ENCODE measurements at regions not wholly inside any gene's neighbourhood (a gene's known extent, or its start where the extent isn't known, plus 50 kb on each side); places are given as distances from the start of the nearest gene placed in this dataset.

GRCh38 chr2:12263730-12264129, 453.0 kb upstream of the TRIB2 start:
- intact Hi-C loops (cut with micrococcal nuclease; ENCODE audit: unreplicated experiment) (no loop called here), in situ Hi-C loops (cut with HindIII; ENCODE audit: low pct_unique_long_range_greater_than_20kb, low sequenced_read_pairs) (no loop called here)
- no peaks in the 10 kb centered on the region for H3K4me1 ChIP-seq (ENCODE audit: control insufficient read depth, insufficient read depth, low read length)
- H3K4me3 ChIP-seq (ENCODE audit: low read depth in 2 of 2, low read length in 2 of 2): no peak overlapping the region
- no TSS peak for BruUV-seq (replicated peaks)
- TF ChIP-seq POLR2AphosphoS5 (IDR thresholded peaks at IDR 0.05; ENCODE audit: low read depth, low read length): no peak
- no peak for TF ChIP-seq TCF7L2 (IDR thresholded peaks at IDR 0.05; ENCODE audit: low read depth, low read length)
- TF ChIP-seq SIN3A (IDR thresholded peaks at IDR 0.05; ENCODE audit: borderline replicate concordance, insufficient read depth, low read depth, low read length): no peak
- TF ChIP-seq CTCF (IDR thresholded peaks at IDR 0.05): no peak
- TF ChIP-seq, protein P1, sequence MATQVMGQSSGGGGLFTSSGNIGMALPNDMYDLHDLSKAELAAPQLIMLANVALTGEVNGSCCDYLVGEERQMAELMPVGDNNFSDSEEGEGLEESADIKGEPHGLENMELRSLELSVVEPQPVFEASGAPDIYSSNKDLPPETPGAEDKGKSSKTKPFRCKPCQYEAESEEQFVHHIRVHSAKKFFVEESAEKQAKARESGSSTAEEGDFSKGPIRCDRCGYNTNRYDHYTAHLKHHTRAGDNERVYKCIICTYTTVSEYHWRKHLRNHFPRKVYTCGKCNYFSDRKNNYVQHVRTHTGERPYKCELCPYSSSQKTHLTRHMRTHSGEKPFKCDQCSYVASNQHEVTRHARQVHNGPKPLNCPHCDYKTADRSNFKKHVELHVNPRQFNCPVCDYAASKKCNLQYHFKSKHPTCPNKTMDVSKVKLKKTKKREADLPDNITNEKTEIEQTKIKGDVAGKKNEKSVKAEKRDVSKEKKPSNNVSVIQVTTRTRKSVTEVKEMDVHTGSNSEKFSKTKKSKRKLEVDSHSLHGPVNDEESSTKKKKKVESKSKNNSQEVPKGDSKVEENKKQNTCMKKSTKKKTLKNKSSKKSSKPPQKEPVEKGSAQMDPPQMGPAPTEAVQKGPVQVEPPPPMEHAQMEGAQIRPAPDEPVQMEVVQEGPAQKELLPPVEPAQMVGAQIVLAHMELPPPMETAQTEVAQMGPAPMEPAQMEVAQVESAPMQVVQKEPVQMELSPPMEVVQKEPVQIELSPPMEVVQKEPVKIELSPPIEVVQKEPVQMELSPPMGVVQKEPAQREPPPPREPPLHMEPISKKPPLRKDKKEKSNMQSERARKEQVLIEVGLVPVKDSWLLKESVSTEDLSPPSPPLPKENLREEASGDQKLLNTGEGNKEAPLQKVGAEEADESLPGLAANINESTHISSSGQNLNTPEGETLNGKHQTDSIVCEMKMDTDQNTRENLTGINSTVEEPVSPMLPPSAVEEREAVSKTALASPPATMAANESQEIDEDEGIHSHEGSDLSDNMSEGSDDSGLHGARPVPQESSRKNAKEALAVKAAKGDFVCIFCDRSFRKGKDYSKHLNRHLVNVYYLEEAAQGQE (IDR thresholded peaks at IDR 0.05; ENCODE audit: insufficient read depth in 1 of 2, low read depth in 2 of 2, low read length in 1 of 2): no peak
- no peak overlapping the region for H3K27ac ChIP-seq (ENCODE audit: low read length)
- no peaks in the 10 kb centered on the region for H3K27me3 ChIP-seq (ENCODE audit: control insufficient read depth, insufficient read depth, low read length)
- no peak for ATAC-seq
- H3K36me3 ChIP-seq (ENCODE audit: control insufficient read depth, insufficient read depth, low read length): no peaks in the 10 kb centered on the region
- no peaks in the 10 kb centered on the region for H3K9me3 ChIP-seq (ENCODE audit: control insufficient read depth, insufficient read depth, low read depth, low read length)
- ChIA-PET CTCF (no interaction called here), POLR2A (no interaction called here)
- DNase-seq (ENCODE audit: low read depth, low spot score): no peak

GRCh38 chr2:12264146-12264545, 452.6 kb upstream of the TRIB2 start:
- Histone ChIP-seq H3K36me3 (ENCODE audit: control insufficient read depth, insufficient read depth, low read length) (no peaks in the 10 kb centered on the region), H3K27me3 (ENCODE audit: control insufficient read depth, insufficient read depth, low read length) (no peaks in the 10 kb centered on the region), H3K4me1 (ENCODE audit: control insufficient read depth, insufficient read depth, low read length) (no peaks in the 10 kb centered on the region), H3K9me3 (ENCODE audit: control insufficient read depth, insufficient read depth, low read depth, low read length) (no peaks in the 10 kb centered on the region), H3K27ac (ENCODE audit: low read length) (no peak overlapping the region), H3K4me3 (ENCODE audit: low read depth in 2 of 2, low read length in 2 of 2) (no peak overlapping the region)
- ATAC-seq (no peak), DNase-seq (ENCODE audit: low read depth, low spot score) (no peak)
- intact Hi-C loops (cut with micrococcal nuclease; ENCODE audit: unreplicated experiment) (no loop called here), in situ Hi-C loops (cut with HindIII; ENCODE audit: low pct_unique_long_range_greater_than_20kb, low sequenced_read_pairs) (no loop called here)
- BruUV-seq (replicated peaks): no TSS peak
- CTCF ChIA-PET: no interaction called here
- POLR2A ChIA-PET: no interaction called here
- TF ChIP-seq TCF7L2 (IDR thresholded peaks at IDR 0.05; ENCODE audit: low read depth, low read length) (no peak), SIN3A (IDR thresholded peaks at IDR 0.05; ENCODE audit: borderline replicate concordance, insufficient read depth, low read depth, low read length) (no peak), POLR2AphosphoS5 (IDR thresholded peaks at IDR 0.05; ENCODE audit: low read depth, low read length) (no peak), CTCF (IDR thresholded peaks at IDR 0.05) (no peak)
- TF ChIP-seq, protein P1 (IDR thresholded peaks at IDR 0.05; ENCODE audit: insufficient read depth in 1 of 2, low read depth in 2 of 2, low read length in 1 of 2): no peak

All from Panc1 (cell line).